ENCODE measurements at regions not wholly inside any gene's neighbourhood (a gene's known extent, or its start where the extent isn't known, plus 50 kb on each side); places are given as distances from the start of the nearest gene placed in this dataset.
"Not testable (repeated sequence)": the region's sequence is repeated elsewhere in the genome, so short reads cannot be mapped to it uniquely, and the experiment has no call there.

DNA sequence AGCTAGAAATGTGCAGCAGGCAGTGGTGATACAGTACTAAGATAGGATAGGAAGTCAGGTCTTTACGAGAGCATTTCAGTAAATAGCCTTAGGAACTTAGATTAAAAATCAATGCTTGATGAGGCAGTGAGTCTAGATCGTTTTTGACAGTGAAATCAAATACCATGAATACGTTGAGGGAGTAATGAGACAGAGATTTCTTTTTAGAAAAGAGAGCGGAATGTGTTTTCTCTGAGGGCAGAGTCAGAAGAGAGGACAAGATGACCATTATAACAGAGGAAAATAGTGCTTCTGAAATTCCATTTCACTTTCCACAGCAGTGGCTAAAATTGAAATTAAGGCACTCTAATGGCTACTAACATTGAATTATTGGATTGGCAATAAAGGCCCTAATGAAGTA, 339.6 kb downstream of the UTRN start:
- no peak for DNase-seq

DNA sequence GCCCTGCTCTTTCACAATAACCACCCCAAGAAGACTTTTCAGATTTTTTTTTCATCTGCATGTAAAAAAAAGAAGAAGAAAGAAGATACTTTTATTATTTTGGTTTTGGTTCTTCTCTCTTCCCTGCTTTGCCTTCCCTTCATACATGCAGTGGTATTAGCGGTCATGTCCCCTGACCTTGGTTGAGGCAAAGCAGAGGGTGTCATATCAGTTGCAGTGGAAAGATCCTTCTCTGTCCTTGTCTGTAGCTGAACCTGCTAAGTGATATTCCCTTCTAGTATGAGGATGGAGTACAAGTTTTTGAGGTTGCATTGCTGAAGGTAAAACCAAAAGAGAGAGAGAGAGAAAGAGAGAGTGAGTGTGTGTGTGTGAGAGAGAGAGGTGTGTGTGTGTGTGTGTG, 345.7 kb downstream of the UTRN start:
- DNase-seq = no peak

DNA sequence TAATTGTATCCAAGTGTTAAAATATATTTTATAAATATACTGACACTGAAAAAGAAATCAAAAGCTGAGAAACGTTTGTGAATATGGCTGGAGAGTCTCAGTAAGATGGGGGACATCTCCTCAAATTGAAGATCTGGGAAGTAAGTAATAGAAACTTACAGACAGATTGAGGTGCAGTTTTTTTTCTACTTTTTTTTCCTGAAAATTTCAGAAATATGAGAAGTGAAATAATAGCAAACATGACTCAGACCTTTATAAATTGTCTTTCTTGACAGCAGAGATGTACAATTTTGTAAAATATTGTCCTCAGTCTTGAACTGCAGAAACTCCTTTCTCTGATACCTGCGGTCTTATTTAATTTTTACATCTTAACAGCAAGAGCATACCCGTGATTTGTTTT, 347.1 kb downstream of the UTRN start:
- DNase-seq = no peak

DNA sequence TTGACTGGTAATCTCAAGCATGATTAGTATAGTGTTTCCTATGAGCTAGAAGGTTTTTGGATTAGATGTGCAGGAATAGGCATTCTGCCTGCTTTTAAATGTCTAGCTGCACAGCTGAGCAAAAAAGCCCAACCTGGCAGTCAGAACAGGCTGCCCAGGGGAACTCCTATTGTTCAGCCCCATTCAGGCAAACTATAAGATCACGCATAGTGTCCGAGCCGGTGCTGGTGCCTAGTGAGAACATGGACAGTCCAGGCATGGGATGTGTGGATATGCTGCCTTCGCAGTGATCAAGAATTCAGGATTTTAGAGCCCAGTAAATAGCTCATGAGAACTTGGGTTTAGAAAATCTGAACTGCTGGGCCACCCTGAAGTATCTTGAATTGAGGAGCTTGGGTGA, 348.8 kb downstream of the UTRN start:
- DNase-seq = no peak

DNA sequence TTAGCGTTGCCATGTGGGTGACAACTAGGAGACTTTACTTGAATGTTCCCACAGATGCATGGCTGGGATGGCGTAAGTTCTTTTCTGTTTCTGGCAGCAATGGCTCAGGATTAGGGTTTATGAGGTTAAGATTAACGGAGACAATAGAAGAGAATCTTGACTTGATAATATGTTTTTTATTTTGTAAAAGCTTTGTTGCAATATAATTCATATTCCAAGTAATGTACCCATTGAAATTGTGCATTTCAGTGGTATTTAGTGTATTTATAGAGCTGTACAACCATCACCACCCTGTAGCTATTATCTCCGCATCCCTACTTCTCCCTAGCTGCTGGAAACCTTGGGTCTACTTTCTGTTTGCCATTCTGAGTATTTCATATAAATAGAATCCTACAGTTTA, 349.2 kb downstream of the UTRN start:
- no peak for DNase-seq

DNA sequence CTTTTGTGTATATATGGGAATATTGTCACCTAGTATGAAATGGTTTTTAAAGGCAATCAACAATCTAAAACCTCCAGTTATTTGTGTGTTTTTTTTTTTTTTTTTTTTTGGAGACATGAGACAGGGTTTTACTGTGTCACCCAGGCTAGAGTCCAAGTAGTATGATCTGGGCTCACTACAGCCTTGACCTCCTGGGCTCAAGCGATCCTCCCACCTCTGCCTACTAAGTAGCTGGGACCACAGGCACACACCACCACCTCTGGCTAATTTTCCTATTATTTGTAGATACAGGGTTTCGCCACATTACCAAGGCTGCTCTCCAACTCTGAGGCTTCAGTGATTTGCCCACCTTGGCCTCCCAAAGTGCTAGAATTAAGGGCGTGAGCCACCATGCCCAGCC, 349.9 kb downstream of the UTRN start:
- DNase-seq = no peak

DNA sequence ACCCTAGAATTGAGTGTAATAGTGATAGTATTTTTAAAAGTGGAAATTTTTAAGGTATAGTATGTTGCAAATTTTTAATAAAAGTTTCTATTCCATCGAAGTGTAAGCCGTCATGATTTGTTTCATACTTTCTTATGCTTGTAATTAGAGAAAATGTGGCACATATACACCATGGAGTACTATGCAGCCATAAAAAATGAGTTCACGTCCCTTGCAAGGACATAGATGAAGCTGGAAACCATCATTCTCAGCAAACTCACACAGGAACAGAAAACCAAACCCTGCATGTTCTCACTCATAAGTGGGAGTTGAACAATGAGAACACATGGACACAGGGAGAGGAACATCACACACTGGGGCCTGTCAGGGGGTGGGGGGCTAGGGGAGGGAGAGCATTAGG, 350.9 kb downstream of the UTRN start:
- DNase-seq = not testable (repeated sequence)

DNA sequence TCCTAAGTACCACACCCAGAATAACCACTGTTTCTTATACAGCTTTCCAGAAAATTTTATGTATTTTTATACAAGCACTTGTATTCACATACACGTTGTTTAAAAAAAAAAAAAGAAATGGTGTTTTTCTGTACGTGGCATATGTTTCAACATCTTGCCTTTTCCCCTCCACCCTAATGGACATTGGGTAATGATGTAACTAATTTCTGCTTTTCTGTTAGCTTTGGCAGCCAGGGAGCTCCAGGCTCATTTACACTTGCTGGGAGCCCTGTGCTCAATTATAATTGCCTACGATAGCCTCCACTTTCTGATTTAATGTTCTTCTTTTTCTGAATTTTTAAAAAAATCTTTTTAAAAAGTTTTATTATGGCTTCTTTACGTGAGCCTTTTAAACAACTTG, 352.4 kb downstream of the UTRN start:
- DNase-seq = no peak

DNA sequence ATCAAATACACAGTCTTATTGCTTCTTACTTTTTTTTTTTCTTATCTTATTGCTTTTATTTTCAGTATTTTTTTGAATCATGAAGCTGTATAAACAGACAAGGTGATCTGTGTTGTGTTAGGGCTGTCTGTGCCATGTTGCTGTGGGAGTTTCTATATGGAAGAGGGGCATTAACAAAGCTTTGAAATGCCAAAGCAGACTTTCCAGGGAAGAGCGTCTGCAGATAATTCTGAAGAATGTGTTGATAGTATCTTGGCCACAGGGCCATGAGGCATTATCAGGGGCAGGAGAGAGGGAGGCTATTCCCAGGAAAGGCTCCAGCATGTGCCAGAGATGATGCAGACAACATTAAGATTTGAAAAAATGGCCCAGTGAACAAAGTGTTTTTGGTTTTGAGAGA, 354.5 kb downstream of the UTRN start:
- no peak for DNase-seq

DNA sequence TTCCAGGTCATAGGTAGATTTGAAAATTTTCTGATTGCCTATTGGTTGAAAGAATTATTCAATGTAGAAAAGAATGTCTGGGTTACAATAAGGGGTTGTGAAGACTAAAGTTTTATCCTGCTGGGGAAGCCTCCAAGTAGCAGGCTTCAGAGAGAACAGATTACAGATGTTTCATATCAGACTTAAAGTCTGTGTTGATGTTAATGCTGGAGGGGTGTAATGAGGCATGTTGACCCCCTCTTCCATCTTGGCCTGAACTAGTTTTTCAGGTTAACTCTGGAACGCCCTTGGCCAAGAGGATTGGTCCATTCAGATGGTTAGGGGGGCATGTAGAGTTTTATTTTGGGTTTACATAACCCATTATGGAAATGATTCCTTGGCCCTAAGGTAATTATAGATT, 356.2 kb downstream of the UTRN start:
- DNase-seq = no peak

DNA sequence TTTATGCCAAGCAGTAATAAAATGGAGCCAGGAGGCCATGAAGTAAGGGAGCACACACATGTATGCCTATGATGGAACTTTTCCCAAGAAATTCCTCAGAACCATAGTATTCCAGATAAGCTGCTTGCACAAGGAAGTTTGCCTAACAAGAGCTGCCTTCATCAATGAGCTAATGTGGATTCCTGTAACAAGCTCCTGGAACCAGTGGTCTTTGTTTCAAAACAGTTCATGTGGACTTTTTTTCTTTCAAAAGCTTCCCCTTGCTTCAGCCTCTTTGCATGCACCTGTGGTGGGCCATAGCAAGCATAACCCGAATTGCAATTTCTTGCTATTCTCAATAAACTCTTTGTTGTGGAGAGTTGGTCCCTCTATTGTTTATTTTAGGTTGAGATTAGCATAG, 359.6 kb downstream of the UTRN start:
- no peak for DNase-seq

DNA sequence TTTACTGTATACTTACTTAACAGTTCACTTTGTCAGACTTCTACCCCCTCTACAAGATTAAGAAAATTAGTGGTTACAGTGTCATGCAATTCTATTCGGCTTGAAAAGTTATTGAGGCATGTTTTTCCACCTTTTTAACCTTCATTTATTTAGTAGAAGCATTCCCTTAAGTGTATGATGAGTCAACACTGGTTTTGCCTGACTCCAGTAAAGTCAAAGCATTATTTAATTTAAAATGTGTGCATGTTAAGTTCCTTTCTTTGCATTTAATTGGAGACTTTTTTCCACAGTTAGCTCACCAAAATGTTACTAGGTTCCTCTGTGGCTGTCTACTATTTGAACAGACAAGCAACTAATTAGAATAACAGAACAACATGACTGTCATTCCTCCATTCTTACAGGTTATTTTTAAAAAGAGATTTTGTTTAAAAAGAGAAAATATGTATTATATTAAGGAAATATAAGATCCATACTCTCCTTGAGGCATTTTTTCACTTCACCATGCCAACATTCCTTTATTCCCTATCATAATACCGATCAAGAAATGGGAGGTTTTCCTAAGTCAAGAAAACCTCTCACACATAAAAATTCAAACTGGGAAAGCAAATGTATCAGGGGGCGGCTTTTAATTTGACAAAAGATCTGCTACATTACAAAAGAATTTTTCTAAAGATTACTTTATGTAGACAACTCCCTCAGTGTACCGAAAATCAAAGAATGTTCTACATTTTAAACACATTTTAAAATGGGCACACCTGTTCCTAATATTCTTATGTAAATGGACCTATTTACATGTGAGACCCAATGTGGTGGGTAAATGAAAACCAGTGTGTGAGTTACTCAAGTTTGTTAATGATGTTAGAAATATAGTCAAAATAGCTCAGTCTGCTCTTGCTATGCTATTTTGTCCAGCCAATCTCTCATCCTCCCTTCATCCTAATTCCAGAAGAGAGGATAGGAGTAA, 361.2 kb downstream of the UTRN start:
- no peak for DNase-seq

DNA sequence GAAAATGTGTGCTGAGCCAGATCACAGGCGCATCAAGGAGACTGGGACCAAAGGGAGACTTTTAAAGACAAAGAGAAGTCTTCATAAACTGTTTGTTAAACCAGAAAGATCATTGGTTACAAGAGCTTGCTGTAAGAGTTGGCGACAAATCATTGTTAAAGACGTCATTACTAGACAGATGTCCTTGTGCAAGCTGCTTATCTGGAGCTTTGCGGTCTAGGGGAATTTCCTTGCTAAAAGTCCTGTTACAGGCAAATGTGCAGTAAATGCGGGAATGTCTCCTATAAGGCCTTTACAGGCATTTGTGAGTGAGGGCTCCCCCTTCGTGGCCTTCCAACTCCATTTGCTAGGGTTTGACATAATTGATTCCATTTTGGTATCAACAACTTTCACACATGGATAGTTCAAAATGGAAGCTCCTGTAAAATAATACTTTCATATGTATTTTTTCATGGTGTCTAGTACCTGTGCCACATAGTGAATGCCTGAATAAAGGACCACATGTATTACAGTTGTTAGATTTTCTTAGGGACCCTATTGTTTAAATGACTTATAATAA, 362.4 kb downstream of the UTRN start:
- no peak for DNase-seq

DNA sequence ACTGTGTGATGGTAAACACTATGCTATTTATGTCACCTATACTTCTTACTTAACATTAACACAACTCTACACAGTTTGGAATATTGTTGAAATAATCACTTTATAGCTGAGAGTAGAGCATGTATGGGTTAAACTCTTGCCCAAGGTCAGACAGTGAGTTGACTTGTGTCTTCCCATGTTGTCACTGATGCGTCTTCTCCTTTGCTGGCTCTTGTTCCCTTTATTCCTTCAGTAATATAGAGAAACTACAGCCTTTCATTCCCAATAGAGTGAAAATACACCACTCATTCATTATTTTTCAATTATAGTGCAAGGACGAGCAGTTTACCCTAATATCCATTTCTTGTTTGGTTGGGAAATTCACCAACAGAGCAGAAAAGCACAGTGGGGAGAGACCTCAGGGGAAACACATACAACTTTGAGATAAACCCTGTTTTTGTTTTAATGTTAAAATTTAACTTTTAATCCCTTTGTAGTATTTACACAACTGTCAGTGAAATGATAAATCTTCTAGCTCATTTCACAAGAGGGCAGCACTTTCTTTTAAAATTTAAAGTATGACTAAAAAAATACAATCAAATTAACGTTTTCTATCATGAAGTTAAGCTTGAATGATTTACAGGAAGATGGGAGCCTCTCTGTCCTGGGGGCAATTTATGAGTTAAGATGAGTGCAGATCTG, 363.0 kb downstream of the UTRN start:
- DNase-seq = no peak

DNA sequence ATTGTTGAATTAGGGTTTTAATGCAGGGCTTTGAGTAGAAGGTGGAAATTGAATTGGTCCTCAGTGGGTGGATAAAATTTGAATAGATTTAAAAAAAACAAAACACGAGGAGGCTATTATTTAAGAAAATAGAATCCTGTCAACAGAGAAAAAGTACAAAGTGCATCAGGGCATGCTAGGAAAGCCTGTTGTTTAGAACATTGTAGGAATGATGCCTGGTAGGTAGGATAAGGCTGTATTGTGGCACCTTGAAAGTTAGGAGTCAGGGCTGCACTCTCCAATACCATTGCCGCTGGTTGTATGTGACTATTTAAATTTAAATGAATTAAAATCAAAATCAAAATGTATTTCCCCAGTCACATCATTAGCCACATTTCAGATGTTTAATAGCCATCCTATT, 363.9 kb downstream of the UTRN start:
- DNase-seq = no peak

DNA sequence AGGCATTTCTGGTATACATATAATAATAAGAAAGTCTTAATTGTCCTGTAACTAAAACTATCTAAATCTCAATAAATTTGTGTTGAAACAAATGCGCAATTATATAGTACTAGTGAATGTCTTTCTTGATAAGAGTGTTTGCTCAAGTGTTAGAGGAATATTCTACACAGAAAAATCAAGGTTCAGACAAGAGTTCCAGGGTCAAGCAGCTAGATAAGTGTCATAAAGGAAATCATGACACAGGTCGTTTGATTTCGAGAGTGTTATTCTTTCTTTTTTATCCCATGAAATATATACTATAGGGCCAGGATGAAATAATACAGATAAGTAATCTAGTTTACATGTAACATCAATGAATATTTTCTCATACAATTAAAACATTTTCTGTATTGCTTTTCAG, 366.1 kb downstream of the UTRN start:
- no peak for DNase-seq

DNA sequence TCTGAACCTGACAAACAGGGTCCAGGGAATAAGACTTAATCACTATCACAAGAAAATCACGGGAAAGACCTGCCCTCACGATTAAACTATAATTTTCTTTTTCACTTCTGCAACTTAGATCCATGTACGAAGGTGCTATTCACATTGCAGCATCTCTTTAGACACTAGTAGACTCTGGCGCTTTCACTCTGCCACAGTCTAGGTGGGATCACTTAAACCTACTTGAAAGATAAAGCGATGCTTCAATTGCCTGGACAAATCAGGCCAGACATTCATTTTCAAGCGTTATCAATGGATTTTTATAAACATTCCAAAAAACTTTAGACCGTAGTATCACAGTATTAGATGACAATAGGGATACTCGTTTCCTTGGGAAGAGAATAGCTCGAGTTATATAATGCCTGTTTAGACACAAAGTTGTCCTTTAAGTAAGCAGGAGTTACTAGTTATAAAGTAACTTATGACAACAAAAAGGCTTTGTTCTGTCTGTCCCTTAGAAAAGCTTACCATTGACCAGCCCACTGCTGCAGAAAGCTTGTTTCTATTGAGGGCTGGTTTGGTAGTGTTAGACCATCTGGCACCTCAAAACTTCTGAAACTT, 367.3 kb downstream of the UTRN start:
- no peak for DNase-seq

DNA sequence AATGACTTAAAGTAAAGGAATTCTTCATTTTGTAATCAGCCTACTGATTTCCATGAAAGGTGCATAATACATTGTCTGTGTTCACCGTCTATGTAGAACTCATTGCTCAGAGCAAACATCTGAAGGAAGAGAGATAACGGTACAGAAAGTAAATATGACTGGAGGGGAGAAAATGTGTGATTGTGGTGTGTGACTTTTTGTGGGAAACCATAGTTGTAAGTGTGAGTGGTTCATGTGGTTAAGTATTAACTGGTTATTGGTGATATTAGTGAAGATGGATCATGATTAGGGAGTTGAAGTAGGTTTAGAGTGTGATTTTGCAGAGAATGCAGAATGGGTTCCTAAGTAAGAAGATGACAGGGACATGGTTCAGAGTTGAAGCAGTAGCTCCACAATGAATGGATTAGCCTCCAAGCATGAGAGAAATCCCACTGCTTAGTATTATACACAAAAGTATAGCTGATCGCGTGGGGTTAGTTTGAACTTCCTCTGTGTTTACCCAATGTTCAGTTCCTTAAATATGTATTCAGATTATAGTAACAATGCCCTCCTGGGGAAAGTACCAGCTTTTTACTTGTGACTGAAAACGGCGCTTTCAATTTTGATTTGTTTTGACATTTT, 368.9 kb downstream of the UTRN start:
- DNase-seq = peak in 1 of 2 donors; percentile 17

DNA sequence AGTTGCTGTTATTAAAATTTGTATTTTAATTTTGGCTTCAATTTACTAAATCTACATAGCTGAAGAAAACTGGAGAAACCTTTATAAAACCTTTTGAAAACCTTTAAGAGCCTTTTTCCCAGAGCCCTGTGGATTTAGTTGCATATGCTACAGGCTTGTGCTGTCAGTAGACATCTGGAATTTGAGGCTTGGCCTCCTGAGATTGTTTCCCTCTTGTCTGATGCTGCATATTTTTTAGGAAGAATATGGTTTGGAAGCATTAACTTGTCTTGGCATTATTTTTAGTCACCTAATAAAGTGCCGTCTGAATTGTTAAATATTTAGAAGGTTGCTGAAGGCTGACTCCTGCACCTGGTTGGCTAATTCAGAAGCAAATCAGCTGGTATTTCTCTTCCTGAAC, 369.4 kb downstream of the UTRN start:
- no peak for DNase-seq

DNA sequence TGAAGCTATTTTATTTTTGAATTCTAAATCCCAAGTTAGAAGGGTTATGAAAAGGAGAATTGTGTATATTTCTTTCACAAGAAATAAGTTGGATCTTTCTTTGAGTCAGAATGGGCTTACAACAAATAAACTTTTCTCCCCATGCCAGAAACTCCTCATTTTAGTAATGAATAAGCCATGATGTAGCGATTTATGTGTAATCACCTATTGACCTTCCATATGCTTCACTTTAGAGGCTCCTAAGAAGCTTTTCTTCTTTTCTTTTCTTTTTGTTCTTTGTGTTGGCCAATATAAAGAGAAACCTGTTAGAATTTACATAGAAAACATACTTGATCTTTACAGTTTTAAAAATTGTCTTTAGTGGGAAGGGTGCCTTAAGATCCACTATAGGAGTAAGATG, 370.2 kb downstream of the UTRN start:
- DNase-seq = no peak

DNA sequence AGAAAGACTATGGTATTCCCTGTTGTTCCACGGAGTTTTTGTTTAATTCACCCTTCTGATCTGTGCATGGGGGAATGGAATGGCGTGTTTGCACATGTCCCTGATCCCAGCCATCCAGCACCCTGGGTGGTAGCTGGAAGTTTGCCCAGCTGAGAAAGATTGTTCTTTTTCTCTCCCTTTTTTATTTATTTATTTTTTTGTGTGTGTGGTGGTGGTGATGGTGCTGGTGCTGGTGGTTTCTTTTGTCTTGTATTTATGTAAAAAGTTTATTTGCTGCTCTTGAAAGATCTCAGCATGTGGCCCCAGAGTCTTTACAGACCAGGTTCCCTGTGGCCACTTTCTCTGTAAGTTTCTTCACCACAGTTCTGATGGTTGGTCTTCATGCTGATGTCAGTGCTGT, 372.6 kb downstream of the UTRN start:
- DNase-seq = no peak

DNA sequence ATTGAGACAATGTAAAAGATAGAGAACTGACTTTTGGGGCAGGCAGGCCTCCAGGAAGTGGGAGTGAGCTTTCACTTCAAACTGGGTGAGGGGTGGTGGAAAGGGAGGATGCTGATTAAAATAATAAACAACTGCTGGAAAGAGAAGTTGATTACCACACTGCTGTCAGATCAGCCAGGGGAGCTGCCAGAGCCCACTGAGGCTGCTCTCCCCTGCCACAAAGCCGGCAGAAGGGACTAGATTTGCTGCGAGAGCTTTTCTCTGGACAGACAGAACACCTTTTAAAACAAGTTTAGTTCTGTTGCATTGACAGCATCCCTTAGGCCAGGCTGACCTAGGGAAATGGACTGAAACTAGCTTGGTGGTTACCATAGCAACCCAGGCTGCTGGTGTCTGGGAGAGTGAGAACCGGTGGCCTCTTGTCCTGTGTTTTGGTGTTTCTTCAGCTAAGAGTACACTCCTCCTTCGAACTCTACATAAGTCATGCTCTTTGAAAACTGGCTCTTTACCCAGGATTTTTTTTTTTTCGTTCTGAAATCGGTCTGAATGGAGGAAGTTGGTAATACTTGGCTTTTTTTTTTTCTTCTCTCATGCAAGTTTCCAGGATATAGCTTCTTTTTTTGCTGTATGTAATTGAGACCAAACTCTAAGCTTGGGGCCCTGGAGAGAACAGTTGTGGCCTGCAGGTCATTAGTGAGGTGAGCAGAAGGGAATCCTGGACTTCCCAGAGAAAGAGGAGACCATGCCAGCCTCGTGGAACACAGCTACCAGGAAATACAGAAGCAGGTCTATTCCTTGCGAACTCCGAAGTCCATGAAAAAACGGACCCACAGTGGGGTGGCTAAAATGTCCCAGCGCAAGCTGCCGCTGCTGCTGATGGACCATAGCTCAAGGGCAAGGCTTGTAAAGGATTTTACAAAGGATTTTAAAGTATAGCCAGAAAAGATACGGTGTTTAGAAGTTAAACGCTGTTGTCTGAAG, 374.4 kb downstream of the UTRN start:
- peak; percentile 22 to 26 for DNase-seq

Measured in CD4-positive, alpha-beta T cell treated with Interleukin-1 beta for 1 hour (primary cell).